Suppressor macrophage treated with lipopolysaccharide for 4 hours (primary cell): ENCODE measurements at regions not wholly inside any gene's neighbourhood (a gene's known extent, or its start where the extent isn't known, plus 50 kb on each side); places are given as distances from the start of the nearest gene placed in this dataset.

Experiments
- DNase-seq: peaks from one replicate; pipeline ENCODE4 v3.0.0-alpha.2; 2020

- no peak for DNase-seq
Observed at GRCh38 chr4:30783751-30784150, 63.6 kb downstream of the PCDH7 start.

- DNase-seq = no peak
Observed at GRCh38 chr4:30789219-30789671, 69.1 kb downstream of the PCDH7 start.

- no peak for DNase-seq
Observed at GRCh38 chr4:30790123-30790522, 70.0 kb downstream of the PCDH7 start.

DNA sequence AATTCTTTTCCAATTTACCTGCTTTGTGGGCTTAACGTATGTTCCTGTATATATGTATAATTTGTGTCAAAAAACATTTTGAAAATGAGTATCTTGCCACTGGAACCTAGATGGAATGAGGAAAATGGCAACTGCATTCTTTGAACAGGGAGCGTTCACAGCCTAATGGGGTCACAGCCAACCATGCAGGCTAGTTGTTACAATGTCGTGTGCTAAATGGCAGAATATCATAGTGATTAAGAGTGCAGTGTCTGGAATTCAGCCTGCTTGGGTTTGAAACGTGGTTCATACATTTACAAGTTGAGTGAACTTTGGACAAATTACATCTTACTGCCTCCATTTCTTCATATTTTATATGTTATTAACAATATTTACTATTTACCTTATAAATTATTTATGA is 70.8 kb downstream of the PCDH7 start:
- no peak for DNase-seq

GRCh38 chr4:30792601-30793000 is 72.4 kb downstream of the PCDH7 start:
- no peak for DNase-seq

- DNase-seq = no peak
Observed at GRCh38 chr4:30801876-30802275, 81.7 kb downstream of the PCDH7 start.

DNA sequence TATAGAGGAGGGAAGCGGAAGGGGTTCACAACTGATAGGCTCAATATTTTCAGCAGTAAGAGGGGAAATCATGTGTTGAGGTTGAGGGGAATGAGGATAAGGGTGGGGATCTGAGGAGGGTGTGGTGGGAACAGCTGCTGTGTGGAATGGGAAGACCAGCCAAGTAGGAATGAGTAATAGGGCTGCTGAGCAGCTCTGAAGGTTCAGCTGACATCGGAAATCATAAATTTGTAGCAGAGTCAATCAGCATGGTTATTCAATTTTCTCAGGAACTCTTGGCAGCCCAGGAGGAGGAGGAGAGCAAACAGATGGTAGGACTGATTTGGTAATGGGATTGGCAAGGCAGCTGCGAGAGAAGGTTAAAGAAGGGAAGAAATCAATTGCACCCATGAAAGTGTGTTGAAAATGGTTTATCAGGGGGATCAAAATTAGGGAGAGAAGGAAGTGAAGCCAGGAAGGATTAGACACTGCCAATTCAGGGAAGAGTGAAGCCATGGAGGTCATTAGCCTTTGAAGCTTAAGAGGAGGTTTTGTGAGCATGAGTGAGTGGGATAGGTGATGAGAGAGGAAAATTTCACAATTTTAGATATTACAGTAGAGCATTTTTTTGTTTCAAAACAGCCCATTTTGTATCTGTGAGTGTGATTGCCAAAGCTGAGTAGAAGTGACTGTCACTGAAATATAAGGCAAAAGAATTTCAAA is 82.6 kb downstream of the PCDH7 start:
- no peak for DNase-seq

DNA sequence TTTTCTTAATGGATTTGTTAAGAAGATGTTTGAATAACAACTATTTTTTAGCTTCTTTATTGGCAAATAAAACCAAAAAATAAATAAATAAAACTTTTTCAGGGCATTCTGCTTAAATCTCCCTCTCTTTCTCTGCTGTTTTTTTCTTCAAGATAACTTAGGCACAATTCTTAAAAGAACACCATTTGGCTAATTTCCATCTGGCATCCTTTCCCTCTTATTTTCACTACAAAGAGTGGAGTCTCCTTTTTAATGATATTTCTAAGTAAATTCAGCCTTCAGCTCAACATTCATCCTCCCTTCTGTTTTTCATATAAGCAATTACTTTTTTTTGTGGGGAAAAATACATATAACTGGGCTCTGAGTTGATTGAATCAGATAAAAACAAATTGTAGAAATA is 88.1 kb downstream of the PCDH7 start:
- no peak for DNase-seq

- DNase-seq = no peak
Observed at GRCh38 chr4:30811296-30811695, 91.1 kb downstream of the PCDH7 start.

DNA sequence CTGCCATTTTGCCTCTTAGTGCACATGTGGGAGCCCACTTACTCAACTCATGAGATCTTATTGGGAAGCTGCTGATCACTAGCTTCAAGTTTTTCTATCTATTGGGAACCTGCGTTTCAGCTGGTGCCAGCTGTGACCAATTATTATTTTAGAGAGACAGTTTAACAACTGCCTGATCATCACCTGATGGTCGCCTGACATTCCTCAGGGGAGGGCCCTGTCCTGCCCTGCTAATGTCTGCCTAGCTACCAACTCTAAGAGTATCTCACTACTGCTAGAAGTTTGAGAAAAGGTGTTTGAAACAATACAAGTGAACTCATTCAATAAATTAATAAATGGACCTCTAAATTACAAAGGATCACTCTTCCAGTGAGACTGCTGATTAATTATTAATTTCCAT is 95.5 kb downstream of the PCDH7 start:
- DNase-seq = no peak

DNA sequence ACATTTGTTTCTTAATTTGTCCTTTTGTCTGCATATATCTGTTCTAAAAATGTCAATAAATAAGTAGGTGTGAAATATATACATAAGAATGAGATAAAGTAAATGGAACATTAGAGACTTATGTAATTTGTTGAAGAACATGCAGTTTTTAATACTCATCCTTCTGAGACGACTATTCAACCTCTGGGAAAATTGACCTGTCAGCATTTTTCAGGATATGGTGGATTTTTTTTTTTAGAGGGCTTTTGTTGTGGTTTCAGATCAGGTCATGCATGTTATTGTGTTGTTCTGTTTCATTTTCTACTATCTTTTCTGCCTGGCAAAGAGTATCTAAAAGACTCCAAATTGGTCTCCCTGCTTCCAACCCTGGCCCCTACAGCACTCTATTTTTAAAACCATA is 97.3 kb downstream of the PCDH7 start:
- DNase-seq = no peak

DNA sequence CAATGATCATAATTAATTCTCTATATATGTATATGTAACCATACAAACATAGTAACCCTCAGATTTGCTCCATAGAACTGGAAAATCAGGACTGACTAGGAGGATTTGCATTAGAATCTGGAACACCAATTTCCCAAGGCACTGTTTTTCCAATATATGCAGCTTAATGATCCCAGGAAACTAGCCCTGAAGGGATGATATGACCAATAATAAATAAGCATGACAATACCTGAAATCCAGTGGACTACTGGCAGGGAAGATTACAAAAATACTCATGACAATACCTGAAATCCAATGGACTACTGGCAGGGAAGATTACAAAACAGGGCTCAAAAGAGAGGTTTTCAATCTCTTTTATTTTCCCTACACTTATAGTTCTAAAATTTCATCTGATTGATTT is 98.4 kb downstream of the PCDH7 start:
- no peak for DNase-seq

DNA sequence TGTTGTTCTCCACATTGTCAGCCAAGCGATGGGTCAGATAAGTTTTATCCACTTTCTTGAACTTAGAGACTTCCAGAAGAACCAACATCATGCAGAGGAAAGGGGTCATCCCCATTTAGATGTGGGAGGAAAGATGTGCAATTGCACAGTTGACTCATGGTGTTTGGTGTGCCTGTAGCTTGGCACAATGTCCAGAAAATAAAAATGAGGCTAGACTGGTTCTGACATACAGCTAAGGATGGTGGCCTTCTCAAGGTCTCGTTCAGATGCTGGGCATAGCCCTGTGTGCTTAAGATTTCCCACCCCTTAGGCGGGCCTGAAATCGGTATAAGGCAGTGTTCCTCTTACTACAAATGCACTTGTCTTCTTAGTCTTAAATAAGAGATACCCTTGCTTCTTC is 101.1 kb downstream of the PCDH7 start:
- no peak for DNase-seq

DNA sequence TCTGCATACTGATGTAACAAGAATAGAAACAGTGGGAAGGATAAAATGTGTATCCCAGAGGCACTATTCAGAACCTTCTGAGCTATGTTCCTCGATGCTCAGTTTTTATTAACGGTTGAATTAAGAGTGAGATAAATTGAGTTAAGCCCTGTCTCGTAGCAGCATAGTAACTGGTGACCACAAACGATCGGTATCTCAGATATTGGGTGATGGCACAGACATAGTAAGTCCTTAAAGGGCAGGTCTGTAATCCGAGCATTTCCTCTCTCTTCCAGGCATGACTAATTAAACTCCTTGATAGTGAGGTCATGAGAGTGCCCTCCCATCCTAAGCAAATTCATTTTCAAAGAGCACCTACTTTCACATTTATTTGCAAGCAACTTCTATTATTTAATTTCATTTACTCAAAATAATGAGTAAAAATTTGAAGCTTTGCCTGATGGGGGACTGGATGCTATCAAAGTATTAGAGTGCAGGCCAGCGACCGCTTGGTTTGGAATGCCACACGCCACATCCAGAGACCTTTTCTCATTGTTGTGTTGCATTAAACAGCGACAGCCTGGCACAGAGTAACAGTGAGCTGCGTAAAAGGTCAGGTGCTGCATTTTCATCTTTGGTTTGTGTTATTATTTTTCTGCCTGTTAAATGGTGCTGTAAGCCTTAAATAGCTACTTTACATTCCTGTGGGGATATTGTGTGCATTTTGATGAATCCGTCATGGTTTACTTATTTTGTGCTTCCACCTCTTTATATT is 101.9 kb downstream of the PCDH7 start:
- DNase-seq = no peak

- no peak for DNase-seq
Observed at GRCh38 chr4:30822911-30823551, 102.9 kb downstream of the PCDH7 start.

DNA sequence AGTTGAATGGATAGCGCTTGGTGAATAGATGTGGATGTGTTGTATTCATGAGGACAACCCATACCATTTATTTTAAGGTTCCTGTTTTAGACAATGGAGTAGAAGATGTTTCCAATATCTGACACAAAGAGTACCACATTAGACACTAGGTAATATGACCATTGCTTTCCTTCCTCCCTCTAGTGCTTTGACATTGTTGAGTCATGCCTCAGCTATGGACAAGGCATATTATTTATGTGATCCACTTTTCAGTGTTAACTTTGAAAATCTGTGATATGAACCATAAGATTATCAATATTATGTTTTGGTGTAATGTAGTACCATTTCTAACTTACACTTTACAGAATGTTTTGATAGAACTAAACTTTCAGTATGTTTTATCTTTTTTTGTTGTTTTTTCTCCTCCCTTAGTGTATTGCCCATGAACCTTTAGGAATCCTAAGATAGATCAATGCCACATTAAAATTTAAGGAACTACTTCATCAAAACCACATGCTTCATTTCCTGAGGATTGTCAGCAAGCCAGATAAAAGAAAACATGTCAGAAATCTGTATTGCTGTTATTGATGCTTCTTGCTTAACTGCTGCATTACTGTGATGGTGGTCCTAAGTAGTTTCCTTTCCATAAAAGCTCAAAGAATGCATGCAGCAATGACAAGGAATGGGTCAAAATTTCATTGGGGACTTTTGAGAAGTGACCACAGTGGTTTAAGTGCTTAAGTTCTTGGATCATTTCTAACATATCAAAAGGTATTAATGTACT is 105.0 kb downstream of the PCDH7 start:
- DNase-seq = no peak

DNA sequence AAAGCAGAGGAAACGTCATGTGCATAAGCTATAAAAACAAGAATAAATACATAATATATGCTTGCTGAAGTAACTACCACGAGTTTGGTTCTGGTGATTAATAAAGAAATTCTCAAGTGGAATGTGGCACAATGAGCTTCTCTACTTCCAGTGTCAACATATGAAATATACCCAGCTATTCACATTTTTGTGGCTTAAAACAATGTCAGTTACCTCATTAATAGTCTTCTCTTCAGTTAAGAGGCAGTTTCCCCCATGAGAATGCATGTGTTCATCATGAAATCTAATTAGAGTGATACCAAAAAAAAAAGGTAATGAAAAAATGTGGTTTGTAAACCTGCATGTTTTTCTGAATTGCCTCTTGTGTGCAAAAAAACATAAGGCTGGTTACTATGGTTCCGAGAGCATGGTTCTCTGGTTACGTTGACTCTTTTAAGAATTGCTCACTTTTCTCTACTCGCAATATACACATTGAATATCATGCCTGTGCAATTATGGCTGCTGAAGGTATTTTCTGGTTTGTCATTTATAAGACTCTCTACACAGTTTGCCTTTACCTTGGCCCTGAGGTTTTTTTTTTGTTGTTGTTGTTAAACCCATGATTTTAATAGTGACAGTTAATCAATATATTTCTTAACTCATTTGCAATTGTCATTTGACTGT is 108.2 kb downstream of the PCDH7 start:
- no peak for DNase-seq

DNA sequence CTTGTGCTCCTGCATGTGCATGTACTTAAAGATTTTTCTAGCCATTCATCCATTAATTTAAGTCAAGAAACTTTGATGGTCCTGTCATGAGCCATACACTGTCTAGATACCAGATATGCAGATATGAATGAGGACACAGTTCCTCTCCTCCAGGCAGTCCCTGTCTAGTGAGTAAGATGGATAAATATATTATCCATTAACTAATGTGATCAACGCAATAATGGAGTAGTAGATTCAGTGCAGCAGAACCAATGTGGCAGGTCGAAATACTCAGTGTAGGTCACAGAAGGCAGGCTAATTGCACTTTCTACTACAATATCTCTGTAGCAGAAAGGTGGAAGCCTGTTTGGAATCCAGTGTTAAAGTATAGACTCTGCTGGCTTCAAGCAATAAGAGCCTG is 112.5 kb downstream of the PCDH7 start:
- DNase-seq = no peak

DNA sequence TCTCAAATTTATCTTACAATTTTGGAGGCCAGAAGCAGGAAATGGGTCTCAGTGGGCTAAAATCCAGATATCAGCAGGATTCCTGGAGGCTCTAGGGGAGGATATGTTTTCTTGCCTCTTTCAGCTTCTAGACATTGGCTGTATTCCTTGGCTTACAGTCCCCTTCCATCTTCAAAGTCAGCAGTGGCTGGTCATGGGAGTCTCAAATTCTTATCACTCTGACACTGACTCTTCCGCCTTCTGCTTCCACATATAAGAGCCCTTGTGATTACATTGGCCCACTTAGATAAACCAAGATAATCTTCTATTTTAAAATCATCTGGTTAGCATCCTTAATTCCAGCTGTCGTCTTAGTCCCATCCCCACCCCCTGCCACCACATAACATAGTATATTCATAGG is 113.0 kb downstream of the PCDH7 start:
- no peak for DNase-seq

GRCh38 chr4:30835044-30835443 is 114.9 kb downstream of the PCDH7 start:
- no peak for DNase-seq

- DNase-seq = no peak
Observed at GRCh38 chr4:30836231-30836630, 116.1 kb downstream of the PCDH7 start.

DNA sequence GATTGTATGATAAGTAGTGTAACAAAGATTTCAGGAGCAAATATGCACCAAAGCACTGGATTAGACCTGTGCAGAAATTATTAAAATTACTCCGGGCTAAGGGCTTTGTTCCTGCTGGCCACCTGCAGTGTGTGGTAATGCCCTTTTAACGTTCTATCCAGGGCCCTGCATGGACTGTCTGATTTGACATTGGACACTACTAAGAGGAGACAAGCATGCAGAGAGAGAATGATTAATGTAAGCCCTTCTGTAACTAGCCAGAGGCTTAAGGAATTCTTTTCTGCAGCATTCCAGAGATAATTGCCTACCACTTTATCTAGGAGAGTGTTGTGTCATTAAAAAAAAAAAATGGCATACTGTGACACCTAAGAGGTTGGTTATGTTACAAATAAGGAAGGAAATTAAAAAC is 117.0 kb downstream of the PCDH7 start:
- DNase-seq = no peak

GRCh38 chr4:30837861-30838260 is 117.7 kb downstream of the PCDH7 start:
- DNase-seq = no peak
